ENCODE measurements at regions not wholly inside any gene's neighbourhood (a gene's known extent, or its start where the extent isn't known, plus 50 kb on each side); places are given as distances from the start of the nearest gene placed in this dataset.

- no peaks in the 10 kb centered on the region for H3K27me3 ChIP-seq
- H3K4me3 ChIP-seq: no peak overlapping the region
- peaks cover 0 to 12% (median 0%) of the 10 kb centered on the region in 4 donors for H3K9me3 ChIP-seq
- no peak overlapping the region for H3K27ac ChIP-seq
- no peak for TF ChIP-seq POLR2A (IDR thresholded peaks at IDR 0.05)
- no peak for TF ChIP-seq EP300 (IDR thresholded peaks at IDR 0.05)
- no peak for TF ChIP-seq CTCF (IDR thresholded peaks at IDR 0.05)
- no peaks in the 10 kb centered on the region for H3K36me3 ChIP-seq
- no peaks in the 10 kb centered on the region for H3K4me1 ChIP-seq
- 72 to 77% methylated on average over 4 to 5 of the region's 5 CpGs for WGBS, 2 donors
- no peak for DNase-seq (ENCODE audit: low spot score in 2 of 2)
Measured at GRCh38 chr5:112563169-112563826, 144.2 kb upstream of the EPB41L4A start.

GRCh38 chr5:112566251-112566650 is 147.2 kb upstream of the EPB41L4A start:
- no peak overlapping the region for H3K4me3 ChIP-seq
- no peak for DNase-seq (ENCODE audit: low spot score in 2 of 2)

GRCh38 chr5:112569596-112569995 is 150.5 kb upstream of the EPB41L4A start:
- no peak for TF ChIP-seq POLR2A (IDR thresholded peaks at IDR 0.05)
- TF ChIP-seq CTCF (IDR thresholded peaks at IDR 0.05): no peak
- no peak for TF ChIP-seq EP300 (IDR thresholded peaks at IDR 0.05)
- Histone ChIP-seq H3K9me3 (no peaks in the 10 kb centered on the region), H3K27ac (no peak overlapping the region), H3K36me3 (no peaks in the 10 kb centered on the region), H3K4me1 (no peaks in the 10 kb centered on the region), H3K27me3 (no peaks in the 10 kb centered on the region), H3K4me3 (no peak overlapping the region)
- DNase-seq (ENCODE audit: low spot score in 2 of 2): no peak

More at GRCh38 chr5:112566251-112566650, 147.2 kb upstream of the EPB41L4A start:
- Histone ChIP-seq H3K27me3 (no peaks in the 10 kb centered on the region), H3K27ac (no peak overlapping the region), H3K9me3 (peaks cover 0 to 12% (median 0%) of the 10 kb centered on the region in 4 donors), H3K4me1 (no peaks in the 10 kb centered on the region), H3K36me3 (no peaks in the 10 kb centered on the region)
- 79 to 80% methylated on average over 1 of the region's 1 CpG for WGBS, 2 donors
- TF ChIP-seq EP300 (IDR thresholded peaks at IDR 0.05) (no peak), POLR2A (IDR thresholded peaks at IDR 0.05) (no peak), CTCF (IDR thresholded peaks at IDR 0.05) (no peak)

- Histone ChIP-seq H3K27me3 (no peaks in the 10 kb centered on the region), H3K4me3 (no peak overlapping the region), H3K9me3 (no peaks in the 10 kb centered on the region), H3K27ac (no peak overlapping the region), H3K4me1 (no peaks in the 10 kb centered on the region), H3K36me3 (no peaks in the 10 kb centered on the region)
- TF ChIP-seq POLR2A (IDR thresholded peaks at IDR 0.05) (no peak), EP300 (IDR thresholded peaks at IDR 0.05) (no peak), CTCF (IDR thresholded peaks at IDR 0.05) (no peak)
- WGBS, 2 donors: 89 to 91% methylated on average over 4 of the region's 4 CpGs
- no peak for DNase-seq (ENCODE audit: low spot score in 2 of 2)
Measured at GRCh38 chr5:112570708-112571444, 151.8 kb upstream of the EPB41L4A start.

- Histone ChIP-seq H3K27me3 (no peaks in the 10 kb centered on the region), H3K9me3 (peaks cover 0 to 1% (median 0%) of the 10 kb centered on the region in 4 donors), H3K27ac (no peak overlapping the region), H3K4me3 (no peak overlapping the region), H3K4me1 (peaks cover 0 to 6% (median 0%) of the 10 kb centered on the region in 4 donors), H3K36me3 (no peaks in the 10 kb centered on the region)
- WGBS, 2 donors: 85 to 95% methylated on average over 3 of the region's 3 CpGs
- no peak for DNase-seq (ENCODE audit: low spot score in 2 of 2)
- TF ChIP-seq EP300 (IDR thresholded peaks at IDR 0.05): no peak
- TF ChIP-seq POLR2A (IDR thresholded peaks at IDR 0.05): no peak
- no peak for TF ChIP-seq CTCF (IDR thresholded peaks at IDR 0.05)
Measured at GRCh38 chr5:112573441-112573840, 154.4 kb upstream of the EPB41L4A start.

Data from tibial nerve (tissue), 4 donors.